HG02870 (cell line): ENCODE measurements at regions not wholly inside any gene's neighbourhood (a gene's known extent, or its start where the extent isn't known, plus 50 kb on each side); places are given as distances from the start of the nearest gene placed in this dataset.

ENCODE experiments used
- ATAC-seq: cut with Tn5 transposase; IDR thresholded peaks from one replicate; pipeline ENCODE4 v1.9.1; 2021; ENCODE audit warnings: mild to moderate bottlenecking, moderate library complexity; ENCODE audit not compliant: unreplicated experiment

- ATAC-seq = no peak
Measured at GRCh38 chr3:804211-804610, 288.6 kb upstream of the CNTN6 start.

GRCh38 chr3:805326-805725 lies 287.5 kb upstream of the CNTN6 start:
- no peak for ATAC-seq

- ATAC-seq = no peak
Measured at GRCh38 chr3:806006-806405, 286.8 kb upstream of the CNTN6 start.

GRCh38 chr3:816605-817004 lies 276.2 kb upstream of the CNTN6 start:
- no peak for ATAC-seq

GRCh38 chr3:834679-835078 lies 258.1 kb upstream of the CNTN6 start:
- no peak for ATAC-seq

GRCh38 chr3:835096-835495 lies 257.7 kb upstream of the CNTN6 start:
- ATAC-seq = no peak

- no peak for ATAC-seq
Measured at GRCh38 chr3:839981-840380, 252.8 kb upstream of the CNTN6 start.

GRCh38 chr3:851098-851790 lies 241.6 kb upstream of the CNTN6 start:
- ATAC-seq = peak; percentile 60

- no peak for ATAC-seq
Measured at GRCh38 chr3:852033-852432, 240.8 kb upstream of the CNTN6 start.

- no peak for ATAC-seq
Measured at GRCh38 chr3:853489-853888, 239.3 kb upstream of the CNTN6 start.

GRCh38 chr3:859135-859534 lies 233.7 kb upstream of the CNTN6 start:
- ATAC-seq = no peak

GRCh38 chr3:861721-862120 lies 231.1 kb upstream of the CNTN6 start:
- ATAC-seq = no peak

- ATAC-seq = no peak
Measured at GRCh38 chr3:869269-869668, 223.6 kb upstream of the CNTN6 start.

- no peak for ATAC-seq
Measured at GRCh38 chr3:869734-870133, 223.1 kb upstream of the CNTN6 start.

GRCh38 chr3:871651-872050 lies 221.2 kb upstream of the CNTN6 start:
- ATAC-seq = no peak

GRCh38 chr3:877001-877400 lies 215.8 kb upstream of the CNTN6 start:
- no peak for ATAC-seq

- no peak for ATAC-seq
Measured at GRCh38 chr3:878746-879145, 214.1 kb upstream of the CNTN6 start.

GRCh38 chr3:880371-880770 lies 212.5 kb upstream of the CNTN6 start:
- no peak for ATAC-seq

GRCh38 chr3:882533-882932 lies 210.3 kb upstream of the CNTN6 start:
- no peak for ATAC-seq

- ATAC-seq = no peak
Measured at GRCh38 chr3:901953-902778, 190.7 kb upstream of the CNTN6 start.

GRCh38 chr3:905217-905616 lies 187.6 kb upstream of the CNTN6 start:
- ATAC-seq = no peak

- ATAC-seq = no peak
Measured at GRCh38 chr3:906739-907138, 186.1 kb upstream of the CNTN6 start.
